Stimulated activated naive CD8-positive, alpha-beta T cell treated with anti-CD3 and anti-CD28 coated beads, Interleukin-15, amount 100 ng/mL, for 72 hours (primary cell): ENCODE measurements at regions not wholly inside any gene's neighbourhood (a gene's known extent, or its start where the extent isn't known, plus 50 kb on each side); places are given as distances from the start of the nearest gene placed in this dataset.

ENCODE experiments used
- ATAC-seq: fragments of 150-1000 bp; cut with Tn5 transposase; 2 replicates; pipeline ENCODE4 v1.10.0; 2021; ENCODE audit warnings: mild to moderate bottlenecking, moderate library complexity
- DNase-seq, 2 donors: peaks; one replicate each; pipeline ENCODE4 v3.0.0; 2021 to 2022
- H3K27ac Mint-ChIP-seq, 2 donors: one replicate each; pipeline ENCODE4 v1.8.0; 2022; ENCODE audit warnings: mild to moderate bottlenecking in 2 of 2, mixed read lengths in 2 of 2, moderate library complexity in 2 of 2
- H3K27me3 Mint-ChIP-seq: one replicate; pipeline ENCODE4 v1.8.0; 2022; ENCODE audit warnings: mixed read lengths
- H3K4me1 Mint-ChIP-seq: one replicate; pipeline ENCODE4 v1.8.0; 2022; ENCODE audit warnings: mild to moderate bottlenecking, mixed read lengths
- H3K4me3 Mint-ChIP-seq, 2 donors: one replicate each; pipeline ENCODE4 v1.8.0; 2022; ENCODE audit warnings: mild to moderate bottlenecking in 2 of 2, mixed read lengths in 2 of 2, moderate library complexity in 1 of 2
- H3K9me3 Mint-ChIP-seq, 2 donors: one replicate each; pipeline ENCODE4 v1.8.0; 2022; ENCODE audit warnings: mixed read lengths in 2 of 2

DNA sequence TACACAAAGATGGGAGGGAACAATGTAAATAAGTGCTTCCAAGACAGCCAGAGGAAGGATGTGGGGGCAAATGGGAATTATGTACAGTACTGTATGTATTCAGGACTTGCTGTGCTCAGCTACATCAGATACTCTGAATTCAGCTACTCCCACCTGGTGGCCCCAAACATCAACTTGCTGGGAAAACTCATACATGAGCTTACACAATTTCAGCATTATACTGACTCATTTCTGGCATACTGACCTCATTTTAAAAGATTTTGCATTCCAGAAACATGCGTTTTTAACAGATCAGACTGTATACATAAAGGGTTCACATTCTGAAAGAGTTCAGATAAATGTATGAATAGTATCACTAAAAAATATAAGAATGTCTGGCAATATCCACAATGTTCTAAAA, 59.7 kb downstream of the GPX5 start:
- H3K27ac Mint-ChIP-seq, result no peak overlapping the region
- H3K9me3 Mint-ChIP-seq, result no peaks in the 10 kb centered on the region
- H3K4me1 Mint-ChIP-seq, result peaks cover 38% of the 10 kb centered on the region
- ATAC-seq (no peak), DNase-seq (no peak)
- H3K4me3 Mint-ChIP-seq, result no peak overlapping the region
- peaks cover 53% of the 10 kb centered on the region for H3K27me3 Mint-ChIP-seq

DNA sequence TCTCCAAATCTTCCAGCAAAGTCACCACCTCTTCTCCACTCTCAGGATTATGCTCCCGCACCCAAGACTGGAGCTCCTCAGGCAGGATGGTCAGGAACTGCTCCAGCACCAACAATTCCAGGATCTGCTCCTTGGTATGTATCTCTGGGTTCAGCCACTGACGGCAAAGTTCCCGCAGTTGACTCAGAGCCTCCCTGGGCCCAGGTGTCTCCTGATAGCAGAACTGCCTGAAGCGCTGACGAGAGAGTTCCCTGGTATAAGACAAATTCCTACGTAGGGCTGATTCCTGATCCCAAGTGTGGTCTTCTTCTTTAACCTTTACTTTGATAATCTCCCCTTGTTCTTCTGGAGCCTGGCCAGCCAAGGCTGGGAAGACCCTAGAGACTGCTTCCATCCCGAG, 60.6 kb downstream of the GPX5 start:
- no peak for DNase-seq
- Mint-ChIP-seq H3K4me1 (peaks cover 38% of the 10 kb centered on the region), H3K4me3 (peak overlapping the region; percentile 88 to 91), H3K27me3 (peaks cover 63% of the 10 kb centered on the region), H3K9me3 (no peaks in the 10 kb centered on the region), H3K27ac (no peak overlapping the region)
- no peak for ATAC-seq

DNA sequence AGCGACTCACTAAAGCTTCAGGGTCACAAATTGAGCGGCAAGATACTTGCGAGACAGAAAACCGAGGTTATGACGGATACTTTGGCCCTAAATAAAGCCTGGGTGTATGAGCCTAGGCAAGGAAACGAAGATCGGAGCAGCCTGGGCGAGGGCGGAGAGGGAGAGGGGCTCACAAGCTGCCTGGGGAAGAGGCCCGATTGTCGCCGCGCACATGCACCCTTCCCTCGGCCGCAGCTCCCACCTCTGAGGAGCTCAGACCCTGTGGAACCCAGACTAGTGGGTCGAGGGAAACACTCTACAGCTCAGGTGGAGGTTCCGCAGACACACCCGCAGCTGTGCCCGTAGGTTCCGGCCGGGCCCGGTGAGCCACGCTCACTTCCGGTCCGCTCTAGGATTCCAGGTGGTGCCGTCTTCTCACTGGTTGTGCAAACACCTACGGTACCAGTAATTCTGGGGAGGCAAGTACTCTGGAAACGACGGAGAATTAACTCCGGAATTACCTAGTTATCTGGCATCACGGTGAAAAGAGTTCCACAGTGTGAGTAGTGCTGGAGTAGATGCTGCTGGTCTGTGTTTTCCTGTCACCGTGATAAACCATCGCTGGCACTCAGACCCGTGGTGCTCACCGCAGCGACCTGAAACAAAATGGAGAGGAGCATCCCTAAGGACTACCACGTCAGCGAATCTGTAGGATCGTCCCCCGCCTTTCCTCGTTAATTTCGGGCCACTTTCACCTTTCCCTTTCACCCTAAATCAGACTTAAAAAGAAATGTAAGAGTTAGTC, 61.5 kb downstream of the GPX5 start:
- H3K27me3 Mint-ChIP-seq, result peaks cover 72% of the 10 kb centered on the region
- peak overlapping the region; percentile 88 to 91 for H3K4me3 Mint-ChIP-seq
- DNase-seq, result peak; percentile 72 to 82
- peaks cover 38% of the 10 kb centered on the region for H3K4me1 Mint-ChIP-seq
- peak; percentile 93 for ATAC-seq
- no peaks in the 10 kb centered on the region for H3K9me3 Mint-ChIP-seq
- peak overlapping the region; percentile 44 to 80 for H3K27ac Mint-ChIP-seq

DNA sequence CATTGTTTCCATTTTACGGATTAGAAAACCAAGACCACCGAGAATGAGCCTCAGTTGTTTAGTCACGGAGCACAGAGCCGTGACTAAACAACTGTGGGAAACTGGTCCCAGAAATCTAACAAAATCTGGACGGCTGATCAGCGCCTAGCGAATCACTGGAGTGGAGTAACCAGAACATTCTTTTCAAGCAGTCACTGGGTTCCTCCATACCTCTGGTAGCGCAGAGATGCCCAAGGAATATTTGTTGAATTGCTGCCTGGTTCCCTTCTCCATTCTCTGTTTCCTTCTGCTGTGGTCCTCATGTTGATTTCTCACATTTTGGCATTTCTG, 62.0 kb downstream of the GPX5 start:
- peaks cover 38% of the 10 kb centered on the region for H3K4me1 Mint-ChIP-seq

DNA sequence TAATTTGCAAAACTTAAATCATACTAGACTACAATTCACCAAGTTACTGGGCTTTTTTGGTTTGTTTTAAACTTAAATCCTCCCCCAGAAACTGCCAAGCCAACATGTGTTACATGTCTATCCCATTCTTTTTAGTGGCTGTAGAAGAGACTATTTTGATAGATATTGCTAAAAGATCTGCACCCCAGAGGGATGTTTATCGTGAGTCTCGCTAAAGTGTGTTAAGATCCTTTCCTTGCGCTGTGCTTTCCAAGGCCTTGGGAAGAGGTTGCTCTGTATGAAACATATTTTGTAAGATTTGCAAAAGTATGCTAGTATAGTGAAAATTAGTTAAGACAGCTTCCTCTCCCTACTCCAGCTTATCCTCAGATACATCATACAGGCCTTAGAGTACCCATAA, 63.0 kb downstream of the GPX5 start:
- peak overlapping the region in 1 of 2 donors; percentile 85 for H3K27ac Mint-ChIP-seq

More for the DNA sequence above, 62.0 kb downstream of the GPX5 start:
- DNase-seq, result no peak
- peaks cover 77% of the 10 kb centered on the region for H3K27me3 Mint-ChIP-seq
- H3K4me3 Mint-ChIP-seq, result peak overlapping the region; percentile 88 to 91
- no peaks in the 10 kb centered on the region for H3K9me3 Mint-ChIP-seq
- no peak for ATAC-seq
- H3K27ac Mint-ChIP-seq, result peak overlapping the region; percentile 44 to 80

DNA sequence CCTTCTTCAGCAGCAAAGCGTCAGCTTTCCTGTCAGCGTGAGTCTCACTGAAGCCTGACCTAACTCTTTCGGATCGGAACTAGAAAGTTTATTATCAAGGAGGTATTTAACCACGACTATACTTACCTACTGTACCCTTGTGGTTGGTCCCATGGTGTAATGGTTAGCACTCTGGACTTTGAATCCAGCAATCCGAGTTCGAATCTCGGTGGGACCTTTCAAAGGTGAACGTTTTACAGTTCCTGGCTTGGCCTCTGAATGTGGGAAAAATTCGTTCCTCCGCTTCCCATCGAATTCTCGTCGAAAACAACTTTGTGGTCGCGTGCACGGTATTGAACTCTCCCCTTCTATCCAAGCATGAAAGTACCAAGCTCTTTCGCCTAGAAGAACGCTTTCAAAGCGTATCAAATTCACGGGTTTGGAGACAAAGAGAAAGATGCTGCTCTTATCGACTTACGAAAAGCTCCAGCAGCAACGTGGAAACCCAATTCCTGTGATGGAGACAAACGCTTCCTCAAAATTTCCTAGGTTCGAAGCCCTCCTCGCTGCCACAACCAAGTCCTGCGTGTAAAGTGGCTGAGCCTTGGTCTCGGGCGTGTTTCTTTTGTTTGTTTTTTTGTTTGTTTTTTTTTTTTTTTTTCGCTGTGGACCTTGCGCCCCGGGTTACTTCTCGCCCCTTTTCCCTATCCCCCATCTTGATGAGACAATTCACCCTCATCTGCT, 63.7 kb downstream of the GPX5 start:
- Mint-ChIP-seq H3K4me1 (peaks cover 38% of the 10 kb centered on the region), H3K27me3 (peaks cover 88% of the 10 kb centered on the region), H3K9me3 (no peaks in the 10 kb centered on the region), H3K4me3 (peak overlapping the region; percentile 59 to 75), H3K27ac (peak overlapping the region in 1 of 2 donors; percentile 85)
- peak; percentile 53 to 72 for DNase-seq
- ATAC-seq, result peak; percentile 82

More for the DNA sequence above, 63.0 kb downstream of the GPX5 start:
- ATAC-seq (no peak), DNase-seq (no peak)
- H3K4me3 Mint-ChIP-seq, result peak overlapping the region; percentile 59 to 75
- peaks cover 38% of the 10 kb centered on the region for H3K4me1 Mint-ChIP-seq
- H3K9me3 Mint-ChIP-seq, result no peaks in the 10 kb centered on the region
- peaks cover 86% of the 10 kb centered on the region for H3K27me3 Mint-ChIP-seq

DNA sequence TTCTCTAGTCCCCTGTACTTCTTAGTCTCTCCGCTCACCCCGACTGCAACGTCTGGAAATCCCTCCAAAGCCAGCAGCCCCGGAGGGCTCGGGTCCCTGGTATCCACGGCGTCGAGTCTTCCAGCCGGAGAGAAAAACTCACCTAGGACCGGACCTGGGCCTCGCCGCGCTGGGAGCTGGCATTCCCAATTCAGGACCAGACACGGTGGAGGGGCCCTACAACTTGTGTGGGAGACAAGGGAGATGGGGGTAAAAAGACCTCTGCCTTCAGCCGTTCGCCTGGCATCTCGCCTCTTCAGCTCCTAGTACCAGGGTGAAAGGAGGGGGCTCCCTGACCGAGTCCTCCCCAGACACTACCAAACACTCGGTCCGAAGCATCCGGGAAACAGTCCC, 64.3 kb downstream of the GPX5 start:
- Mint-ChIP-seq H3K9me3 (no peaks in the 10 kb centered on the region), H3K4me3 (peak overlapping the region; percentile 59 to 75), H3K27me3 (peaks cover 89% of the 10 kb centered on the region), H3K27ac (no peak overlapping the region), H3K4me1 (peaks cover 38% of the 10 kb centered on the region)
- ATAC-seq (no peak), DNase-seq (no peak)

DNA sequence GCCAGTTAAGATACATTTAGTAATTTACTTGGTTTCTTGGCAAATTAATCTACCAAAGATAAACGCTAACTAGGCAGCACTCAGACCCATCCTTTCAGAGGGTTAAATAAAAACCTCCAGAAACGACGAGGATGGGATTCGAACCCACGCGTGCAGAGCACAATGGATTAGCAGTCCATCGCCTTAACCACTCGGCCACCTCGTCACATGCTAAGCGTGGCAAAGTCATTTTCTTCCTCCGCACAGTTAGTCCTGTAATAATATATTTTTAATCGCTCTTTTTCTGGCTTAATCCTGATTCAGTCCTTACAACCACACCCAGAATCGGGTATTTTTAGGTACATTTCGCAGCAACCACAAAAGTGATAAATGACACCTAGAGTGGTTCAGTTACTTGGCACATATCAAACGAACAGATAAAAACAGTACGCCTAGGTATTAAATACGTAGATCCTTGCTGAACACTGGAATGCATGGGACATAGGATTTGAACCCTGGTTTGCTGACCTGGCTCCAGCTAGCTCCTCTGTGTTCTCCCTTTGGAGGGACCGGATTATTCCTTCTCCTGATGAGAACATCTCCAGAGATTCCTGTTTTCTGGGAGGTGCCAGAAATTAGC, 71.6 kb downstream of the GPX5 start:
- no peaks in the 10 kb centered on the region for H3K4me1 Mint-ChIP-seq
- ATAC-seq, result peak; percentile 80
- H3K27me3 Mint-ChIP-seq, result peaks cover 65% of the 10 kb centered on the region
- peak overlapping the region; percentile 12 to 65 for H3K4me3 Mint-ChIP-seq
- peak in 1 of 2 donors; percentile 55 for DNase-seq
- peaks cover 0 to 7% of the 10 kb centered on the region in 2 donors for H3K9me3 Mint-ChIP-seq
- H3K27ac Mint-ChIP-seq, result no peak overlapping the region

DNA sequence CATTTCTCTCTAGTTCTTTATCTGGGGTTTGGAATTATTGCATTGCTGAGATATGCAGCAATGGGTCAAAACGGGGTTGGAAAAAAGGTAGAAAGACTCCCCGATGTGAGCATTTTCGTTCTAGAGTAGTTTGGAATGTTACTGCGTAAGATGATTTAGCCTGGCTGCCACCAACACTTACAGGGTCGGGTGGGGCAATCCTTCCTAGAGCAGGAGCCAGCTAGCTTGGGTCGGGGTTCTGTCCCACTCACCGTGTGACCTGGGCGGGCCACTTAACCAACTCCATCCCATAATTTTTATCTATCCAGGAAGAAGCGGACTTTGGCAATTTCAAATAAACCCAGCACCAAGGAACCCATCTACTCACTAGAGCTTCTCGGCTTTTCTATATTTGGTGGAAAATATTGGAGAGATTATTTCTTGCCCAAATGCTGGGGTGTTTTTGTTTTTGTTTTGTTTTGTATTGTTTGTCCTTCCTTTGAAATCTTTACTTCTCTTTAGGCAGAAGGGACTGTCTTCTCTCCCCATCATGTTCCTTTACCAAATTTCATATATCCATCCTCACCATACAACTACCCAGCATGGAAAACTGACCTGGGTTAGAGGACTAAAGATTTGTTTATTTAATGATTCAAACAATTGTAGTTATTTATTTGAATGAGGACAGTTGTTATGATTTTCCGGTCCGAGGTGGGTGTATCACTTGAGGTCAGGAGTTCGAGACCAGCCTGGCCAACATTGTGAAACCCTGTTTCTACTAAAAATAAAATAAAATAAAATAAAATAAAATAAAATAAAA, 72.4 kb downstream of the GPX5 start:
- Mint-ChIP-seq H3K27ac (no peak overlapping the region), H3K4me1 (no peaks in the 10 kb centered on the region), H3K27me3 (peaks cover 57% of the 10 kb centered on the region), H3K9me3 (peaks cover 0 to 7% of the 10 kb centered on the region in 2 donors), H3K4me3 (peak overlapping the region; percentile 12 to 65)
- DNase-seq, result no peak
- ATAC-seq, result no peak

DNA sequence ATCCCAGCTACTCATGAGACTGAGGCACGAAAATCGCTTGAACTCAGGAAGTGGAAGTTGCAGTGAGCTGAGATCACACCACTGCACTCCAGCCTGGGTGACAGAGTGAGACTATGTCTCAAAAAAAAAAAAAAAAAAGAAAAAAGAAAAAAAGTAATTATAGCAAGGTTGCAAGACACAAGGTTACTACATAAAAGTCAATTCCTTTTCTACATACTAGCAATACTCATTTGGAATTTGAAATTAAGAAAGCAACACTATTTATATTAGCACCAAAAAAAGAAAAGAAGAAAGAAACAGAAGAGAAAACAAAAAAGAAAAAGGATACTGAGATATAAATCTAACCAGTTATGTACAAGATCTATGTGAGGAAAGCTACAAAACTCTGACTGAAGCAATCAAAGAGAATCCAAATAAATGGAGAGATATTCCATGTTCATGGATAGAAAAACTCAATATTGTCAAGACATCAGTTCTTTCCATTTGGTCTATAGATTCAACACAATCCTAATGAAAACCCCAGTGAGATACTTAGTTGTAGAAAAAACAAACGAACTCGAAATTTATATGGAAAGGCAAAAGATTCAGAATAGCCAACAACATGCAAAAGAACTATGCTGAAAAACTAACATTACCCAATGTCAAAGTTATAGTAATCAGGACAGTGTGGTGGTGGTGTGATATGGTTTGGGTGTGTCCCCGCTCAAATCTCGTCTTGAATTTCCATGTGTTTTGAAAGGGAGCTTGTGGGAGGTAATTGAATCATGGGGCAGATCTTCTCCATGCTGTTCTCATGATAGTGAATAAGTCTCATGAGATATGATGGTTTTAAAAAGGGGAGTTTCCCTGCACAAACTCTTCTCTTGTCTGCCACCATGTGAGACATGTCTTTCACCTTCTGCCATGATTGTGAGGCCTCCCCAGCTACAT, 73.3 kb downstream of the GPX5 start:
- no peak for DNase-seq
- ATAC-seq, result no peak
- Mint-ChIP-seq H3K4me3 (no peak overlapping the region), H3K27me3 (peaks cover 53% of the 10 kb centered on the region), H3K4me1 (no peaks in the 10 kb centered on the region), H3K9me3 (peaks cover 0 to 7% of the 10 kb centered on the region in 2 donors), H3K27ac (no peak overlapping the region)

DNA sequence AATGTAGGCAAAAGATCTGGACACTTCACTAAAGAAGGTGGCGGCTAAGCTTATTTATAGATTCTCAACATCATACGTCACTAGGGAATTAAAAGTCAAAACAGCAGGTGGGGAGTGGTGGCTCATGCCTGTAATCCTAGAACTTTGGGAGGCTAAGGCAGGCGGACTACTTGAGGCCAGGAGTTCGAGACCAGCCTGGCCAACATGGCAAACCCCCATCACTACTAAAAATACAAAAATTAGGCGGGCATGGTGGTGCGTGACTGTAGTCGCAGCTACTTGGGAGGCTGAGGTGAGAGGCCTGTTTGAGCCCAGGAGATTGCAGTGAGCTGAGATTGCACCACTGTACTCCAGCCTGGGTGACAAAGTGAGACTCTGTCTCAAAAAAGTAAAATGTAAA, 74.6 kb downstream of the GPX5 start:
- ATAC-seq (no peak), DNase-seq (no peak)
- peaks cover 45% of the 10 kb centered on the region for H3K27me3 Mint-ChIP-seq
- no peaks in the 10 kb centered on the region for H3K4me1 Mint-ChIP-seq
- H3K27ac Mint-ChIP-seq, result no peak overlapping the region
- no peak overlapping the region for H3K4me3 Mint-ChIP-seq
- peaks cover 0 to 7% of the 10 kb centered on the region in 2 donors for H3K9me3 Mint-ChIP-seq

DNA sequence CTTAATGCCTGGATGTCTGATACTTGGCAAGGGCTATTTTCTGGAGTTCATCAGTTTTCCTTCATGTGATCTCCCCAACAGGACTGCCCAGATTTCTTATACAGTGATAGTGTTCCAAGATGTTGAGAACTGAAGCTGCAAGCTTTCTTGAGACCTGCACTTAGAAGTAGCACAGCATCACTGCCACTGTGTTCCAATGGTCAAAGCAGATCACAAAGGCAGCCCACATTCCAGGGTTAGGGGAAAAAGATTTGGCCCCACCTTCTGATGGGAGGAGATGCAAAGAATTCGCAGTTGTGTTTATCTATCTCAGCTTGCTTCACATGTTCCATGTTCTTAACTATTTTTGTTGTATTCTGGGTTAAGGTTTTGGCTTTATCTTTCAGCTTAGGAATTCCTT, 78.2 kb downstream of the GPX5 start:
- ATAC-seq, result no peak
- DNase-seq, result no peak
- Mint-ChIP-seq H3K27me3 (peaks cover 56% of the 10 kb centered on the region), H3K27ac (no peak overlapping the region), H3K4me1 (peaks cover 9% of the 10 kb centered on the region), H3K4me3 (no peak overlapping the region), H3K9me3 (peaks cover 0 to 7% of the 10 kb centered on the region in 2 donors)

DNA sequence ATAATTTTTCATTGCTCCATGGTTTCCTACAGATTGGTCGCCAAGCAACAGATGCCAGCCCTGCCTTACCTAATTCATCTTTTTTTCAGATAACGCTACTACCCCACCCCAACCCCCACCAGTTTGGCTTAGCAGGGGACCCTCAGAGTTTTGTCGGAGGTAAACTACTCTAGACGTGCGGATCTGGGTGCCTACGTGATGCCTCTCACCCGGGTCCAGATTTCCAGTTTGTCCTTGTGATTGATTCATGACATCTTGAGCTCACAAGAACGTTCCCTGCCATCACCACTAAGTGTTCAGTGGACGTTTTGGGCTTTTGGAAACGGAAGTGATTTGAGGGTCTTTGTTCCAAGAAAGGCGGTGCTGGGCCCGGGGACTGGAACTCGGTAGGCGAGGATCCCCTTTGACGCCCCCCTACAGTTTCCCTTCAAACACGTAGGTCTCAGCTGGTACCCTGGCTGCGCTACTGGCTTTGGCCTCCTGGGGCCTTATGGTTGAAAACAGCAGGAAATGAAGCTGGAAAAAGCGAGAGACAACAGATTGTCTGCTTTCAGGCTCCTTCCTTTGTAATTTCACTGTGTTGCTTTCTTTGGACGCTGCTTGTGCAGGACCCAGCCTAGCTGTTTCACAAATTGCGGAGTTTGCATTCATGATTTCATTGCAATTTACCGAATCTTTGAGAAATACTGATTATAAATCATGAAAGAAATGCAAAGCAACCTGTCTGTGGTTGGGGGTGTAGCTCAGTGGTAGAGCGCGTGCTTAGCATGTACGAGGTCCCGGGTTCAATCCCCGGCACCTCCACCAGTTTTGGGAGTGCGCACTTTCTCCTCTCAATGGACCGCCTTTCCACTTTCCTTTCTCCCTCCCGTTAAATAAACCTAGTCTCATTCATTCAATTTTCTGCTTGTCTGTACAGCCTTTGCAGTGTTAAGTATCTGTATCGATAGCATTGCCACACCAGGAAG, 81.0 kb downstream of the GPX5 start:
- peaks cover 54% of the 10 kb centered on the region for H3K27me3 Mint-ChIP-seq
- H3K27ac Mint-ChIP-seq, result peak overlapping the region; percentile 40 to 93
- peaks cover 9% of the 10 kb centered on the region for H3K4me1 Mint-ChIP-seq
- DNase-seq (peak; percentile 41 to 55), ATAC-seq (peak; percentile 95)
- H3K4me3 Mint-ChIP-seq, result peak overlapping the region; percentile 15 to 78
- H3K9me3 Mint-ChIP-seq, result no peaks in the 10 kb centered on the region
